HG03175 (cell line): ENCODE measurements at regions not wholly inside any gene's neighbourhood (a gene's known extent, or its start where the extent isn't known, plus 50 kb on each side); places are given as distances from the start of the nearest gene placed in this dataset.
"Not testable (repeated sequence)": the region's sequence is repeated elsewhere in the genome, so short reads cannot be mapped to it uniquely, and the experiment has no call there.

ENCODE experiments used
- ATAC-seq: cut with Tn5 transposase; IDR thresholded peaks from one replicate; pipeline ENCODE4 v1.9.1; 2021; ENCODE audit warnings: mild to moderate bottlenecking, moderate library complexity; ENCODE audit not compliant: unreplicated experiment

DNA sequence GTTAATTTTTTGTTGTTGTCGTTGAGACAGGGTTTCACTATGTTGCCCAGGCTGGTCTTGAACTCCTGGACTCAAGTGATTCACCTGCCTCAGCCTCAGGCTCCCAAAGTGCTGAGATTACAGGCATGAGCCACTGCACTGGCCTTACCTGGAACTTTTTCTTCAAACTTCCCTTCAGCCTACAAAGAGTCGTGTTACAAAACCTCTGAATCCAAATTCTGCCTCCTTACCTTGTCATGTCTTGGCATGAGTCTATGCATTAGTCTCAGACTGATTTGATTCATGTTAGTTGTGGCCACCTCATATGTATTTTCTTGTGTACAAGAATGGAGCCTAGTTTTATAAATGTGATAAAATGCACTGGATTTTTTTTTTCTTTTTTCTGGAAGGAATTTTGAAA lies 172.1 kb downstream of the PRL start:
- ATAC-seq: no peak

GRCh38 chr6:22126910-22127309 lies 169.9 kb downstream of the PRL start:
- ATAC-seq: no peak

- no peak for ATAC-seq
These were observed 167.1 kb downstream of the PRL start for GRCh38 chr6:22129751-22130150.

- ATAC-seq: no peak
These were observed 164.2 kb downstream of the PRL start for GRCh38 chr6:22132656-22133055.

DNA sequence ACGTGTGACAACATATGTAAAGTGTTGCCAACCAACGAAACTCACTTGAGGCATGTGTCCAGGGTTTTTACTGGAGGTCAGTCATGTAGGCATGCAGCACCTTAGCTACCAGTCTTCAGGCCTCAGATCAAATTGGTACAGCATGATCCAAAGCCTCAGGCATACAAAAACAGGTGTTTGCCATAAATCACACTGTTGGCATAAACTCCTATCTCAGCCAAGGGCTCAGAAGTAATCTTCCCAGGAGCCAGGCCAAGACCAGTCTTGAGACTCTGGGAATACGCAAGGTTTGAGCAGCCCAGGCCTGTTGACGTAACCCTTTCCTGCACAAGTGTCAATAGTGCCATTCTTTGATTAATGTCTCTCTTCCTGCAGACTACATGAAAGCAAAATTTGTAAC lies 163.5 kb downstream of the PRL start:
- ATAC-seq: no peak

GRCh38 chr6:22134308-22134707 lies 162.5 kb downstream of the PRL start:
- ATAC-seq: no peak

GRCh38 chr6:22135395-22135794 lies 161.4 kb downstream of the PRL start:
- no peak for ATAC-seq

DNA sequence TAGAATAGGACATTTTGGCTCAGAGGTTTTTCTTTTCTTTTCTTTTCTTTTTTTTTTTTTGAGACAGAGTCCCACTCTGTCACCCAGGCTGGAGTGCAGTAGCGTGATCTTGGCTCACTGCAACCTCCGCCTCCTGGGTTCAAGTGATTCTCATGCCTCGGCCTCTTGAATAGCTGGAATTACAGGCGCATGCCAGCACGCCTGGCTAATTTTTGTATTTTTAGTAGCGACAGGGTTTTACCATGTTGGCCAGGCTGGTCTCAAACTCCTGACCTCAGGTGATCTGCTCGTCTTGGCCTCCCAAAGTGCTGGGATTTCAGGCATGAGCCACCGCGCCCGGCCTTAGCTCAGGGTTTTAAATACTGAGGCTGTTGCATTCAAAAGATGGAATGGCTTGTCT lies 156.1 kb downstream of the PRL start:
- ATAC-seq: not testable (repeated sequence)

DNA sequence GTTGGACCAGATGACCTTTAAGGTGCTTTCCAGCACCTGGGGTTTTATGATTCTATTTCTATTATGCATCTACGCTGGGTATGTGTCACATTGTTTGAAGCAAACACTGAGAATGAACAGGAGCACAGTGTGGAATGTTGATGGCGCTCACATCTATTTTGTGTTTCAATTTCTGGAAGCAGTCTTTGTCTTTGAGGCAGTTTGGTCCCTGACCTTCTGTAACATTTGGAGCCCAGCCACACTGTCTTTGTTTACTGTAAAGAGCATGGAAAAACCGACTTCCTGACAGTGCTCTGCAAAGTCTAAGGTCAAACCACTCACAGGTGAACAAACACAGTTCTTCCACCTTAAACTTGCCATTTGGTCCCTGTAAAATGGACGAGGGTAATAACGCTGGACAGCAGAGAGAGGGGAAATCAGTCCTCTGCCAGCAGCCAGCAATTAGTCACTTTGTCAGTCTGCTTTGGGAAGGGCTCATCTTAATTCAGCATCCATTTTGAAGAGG lies 155.5 kb downstream of the PRL start:
- ATAC-seq: no peak

- ATAC-seq: no peak
These were observed 154.0 kb downstream of the PRL start for GRCh38 chr6:22142856-22143255.

DNA sequence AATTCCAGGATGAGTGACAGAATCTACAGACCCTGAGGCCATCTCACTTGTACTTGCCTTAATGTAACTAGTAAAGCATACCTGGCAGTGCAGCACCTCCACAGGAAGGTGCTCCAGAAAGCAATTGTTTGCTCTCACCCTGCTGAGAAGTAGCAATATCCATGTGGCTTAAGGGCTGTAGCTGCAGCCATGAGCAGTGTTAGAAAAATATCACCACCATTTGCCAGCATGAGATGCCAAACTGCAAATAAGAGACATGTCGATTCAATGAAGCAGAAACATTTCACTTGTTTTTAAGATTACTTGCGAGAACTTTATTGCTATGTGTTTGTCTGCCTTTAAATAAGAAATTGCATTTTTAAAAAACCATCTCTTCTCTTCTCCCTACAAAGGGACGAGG lies 151.5 kb downstream of the PRL start:
- ATAC-seq: no peak

GRCh38 chr6:22145823-22146677 lies 150.8 kb downstream of the PRL start:
- no peak for ATAC-seq

DNA sequence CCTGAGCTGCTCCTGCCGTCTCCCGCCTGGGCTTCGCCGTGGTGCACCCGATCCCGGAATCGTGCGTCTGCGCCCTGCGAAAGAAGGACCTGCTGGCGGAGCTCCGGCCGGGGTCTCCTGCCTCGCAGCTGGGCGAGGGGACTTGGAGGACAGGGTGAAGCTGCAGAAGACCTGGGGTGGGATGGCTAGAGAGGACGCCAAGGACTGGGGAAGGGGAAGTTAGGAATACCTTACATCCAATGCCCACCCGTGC lies 150.2 kb downstream of the PRL start:
- no peak for ATAC-seq

DNA sequence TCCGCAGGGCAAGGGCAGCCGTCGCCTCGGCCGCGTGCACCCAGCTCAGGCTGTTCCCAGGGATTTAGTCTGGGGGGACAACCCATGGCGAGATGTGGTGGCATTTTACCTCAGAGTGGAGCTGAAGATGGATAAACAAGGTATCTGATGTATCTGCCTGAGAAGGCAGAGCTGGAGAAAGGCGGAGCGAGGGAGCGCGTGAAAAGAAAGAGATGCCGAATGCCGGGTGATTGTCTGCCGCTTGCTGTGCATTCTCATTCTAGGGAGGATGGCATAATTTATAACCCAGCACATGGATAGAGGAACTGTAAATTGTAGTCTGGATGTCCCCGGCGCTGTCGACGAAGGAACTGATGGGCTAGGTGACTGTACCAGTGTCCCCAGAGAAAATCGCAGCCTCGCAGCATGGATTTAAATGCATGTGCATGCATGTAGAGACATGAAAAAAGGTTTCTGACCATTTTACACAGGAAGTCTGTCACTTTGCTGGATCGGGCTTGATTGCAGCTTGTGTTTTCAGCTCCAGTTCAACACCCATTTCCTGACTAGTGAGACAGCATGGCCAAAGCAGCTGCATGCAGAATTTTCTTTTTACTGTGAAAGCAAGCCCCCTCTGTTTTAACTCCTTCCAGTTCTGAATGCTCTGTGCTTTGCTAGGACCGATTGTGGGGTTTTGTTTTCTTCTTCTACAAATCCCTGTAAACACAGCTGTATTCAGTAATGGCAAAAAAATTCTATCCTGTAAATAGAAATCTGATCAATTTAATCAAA lies 149.7 kb downstream of the PRL start:
- no peak for ATAC-seq

GRCh38 chr6:22147921-22148776 lies 148.7 kb downstream of the PRL start:
- ATAC-seq: no peak

DNA sequence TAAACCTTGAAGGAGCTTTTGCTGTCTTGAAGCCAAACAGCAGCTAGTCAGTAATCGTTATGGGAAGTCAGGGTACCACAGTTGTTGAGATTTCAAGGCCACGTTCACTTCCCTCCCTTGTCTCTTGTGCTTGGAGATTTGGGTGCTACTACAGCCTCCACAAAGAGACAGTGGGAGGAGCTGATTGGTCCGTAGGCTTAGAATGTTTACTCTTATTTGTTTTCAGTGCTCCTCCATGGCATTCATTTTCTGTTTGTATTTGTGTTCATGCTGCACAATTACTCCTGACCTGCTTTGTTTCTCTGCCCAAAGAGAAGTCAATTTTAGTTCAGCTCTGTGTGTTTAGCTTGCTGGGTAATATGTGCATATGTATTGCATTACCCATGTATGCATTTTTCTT lies 147.7 kb downstream of the PRL start:
- no peak for ATAC-seq

- no peak for ATAC-seq
These were observed 147.1 kb downstream of the PRL start for GRCh38 chr6:22149501-22150367.

GRCh38 chr6:22150368-22151035 lies 146.3 kb downstream of the PRL start:
- no peak for ATAC-seq

DNA sequence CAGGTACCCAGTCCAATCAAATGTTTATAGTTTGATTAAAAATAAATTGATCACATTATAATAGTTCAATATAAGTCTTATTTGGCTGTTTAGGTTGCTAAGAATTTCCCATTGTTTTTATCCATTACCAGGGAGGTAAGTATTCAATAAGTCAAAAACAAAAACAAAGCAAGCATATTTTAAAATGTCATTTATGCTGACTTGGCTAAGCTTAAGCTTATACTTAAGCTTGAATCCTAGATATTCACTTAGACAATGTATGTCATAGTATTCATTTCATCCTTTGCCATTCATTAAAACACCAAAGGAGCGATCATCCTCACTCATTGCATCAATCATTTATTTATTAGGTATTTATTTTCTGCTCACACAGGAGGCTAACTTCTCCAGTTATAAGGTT lies 144.9 kb downstream of the PRL start:
- no peak for ATAC-seq

- ATAC-seq: no peak
These were observed 144.0 kb downstream of the PRL start for GRCh38 chr6:22152841-22153240.
